ENCODE measurements at regions not wholly inside any gene's neighbourhood (a gene's known extent, or its start where the extent isn't known, plus 50 kb on each side); places are given as distances from the start of the nearest gene placed in this dataset.

DNA sequence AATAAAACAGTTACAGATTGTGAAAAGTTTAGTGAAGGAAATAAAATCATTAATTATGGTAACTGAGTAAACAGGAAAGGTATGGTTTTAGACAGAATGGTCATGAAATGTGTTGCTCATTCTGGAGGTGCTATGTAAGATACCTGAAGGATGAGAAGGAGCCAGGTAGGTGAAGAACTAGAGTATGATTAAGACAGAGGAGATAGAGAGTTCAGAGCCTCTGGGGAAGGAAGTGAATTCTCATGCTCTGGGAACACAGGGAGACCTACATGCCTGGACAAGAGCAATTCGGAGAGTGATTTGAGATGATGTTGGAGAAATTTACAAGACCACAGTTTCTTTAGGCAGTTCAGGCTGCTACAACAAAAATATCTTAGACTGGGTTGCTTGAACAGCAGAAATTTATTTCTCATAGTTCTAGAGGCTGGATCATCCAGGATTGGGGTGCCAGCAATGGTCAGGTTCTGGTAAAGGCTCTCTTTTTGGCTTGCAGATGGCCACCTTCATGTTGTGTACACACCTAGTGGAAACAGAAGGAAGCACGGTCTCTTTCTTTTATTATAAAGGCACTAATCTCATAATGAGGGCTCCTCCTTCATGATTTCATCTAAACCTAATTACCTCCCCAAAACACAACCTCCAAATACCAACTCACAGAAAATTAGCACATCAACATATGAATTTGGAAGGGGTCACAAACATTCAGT is 1416.1 kb downstream of the PCDH7 start:
- ATAC-seq (no peak), DNase-seq (no peak)
- intact Hi-C loops (cut with DNase I, micrococcal nuclease) = no loop called here
- H3K4me3 Mint-ChIP-seq = no peak overlapping the region
- H3K36me3 Mint-ChIP-seq (ENCODE audit: low read depth) = no peaks in the 10 kb centered on the region
- H3K9me3 Mint-ChIP-seq (ENCODE audit: low read depth) = peaks cover 9% of the 10 kb centered on the region
- POLR2A ChIA-PET = no interaction called here
- CTCF ChIA-PET = interaction anchor here (0.7 kb wide), 1 partner anchor 323 kb away, joined by 3 read pairs; no protein-coding TSS in a partner anchor
- H3K4me1 Mint-ChIP-seq = no peaks in the 10 kb centered on the region
- no peak overlapping the region for H3K27ac Mint-ChIP-seq
- no peaks in the 10 kb centered on the region for H3K27me3 Mint-ChIP-seq

DNA sequence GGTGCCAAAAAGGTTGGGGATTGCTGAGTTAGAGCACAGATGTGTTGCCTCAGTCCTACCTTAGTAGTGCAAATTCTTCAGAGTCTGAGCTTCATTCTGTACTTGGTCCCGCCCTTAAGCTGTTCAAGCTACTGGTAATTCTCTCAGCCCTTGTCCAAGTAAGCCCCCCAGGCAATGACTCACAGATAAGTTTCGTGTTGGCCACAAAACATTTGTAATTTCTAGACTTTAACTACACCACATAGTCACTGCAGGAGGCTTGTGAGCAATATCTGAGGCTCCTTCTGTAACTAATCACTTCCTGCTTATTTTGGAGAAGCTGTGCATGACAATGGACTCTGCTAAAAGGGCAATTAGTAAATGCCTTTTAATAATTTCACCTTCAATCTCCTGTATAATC is 1420.5 kb downstream of the PCDH7 start:
- Mint-ChIP-seq H3K4me3 (no peak overlapping the region), H3K36me3 (ENCODE audit: low read depth) (no peaks in the 10 kb centered on the region), H3K27me3 (no peaks in the 10 kb centered on the region), H3K9me3 (ENCODE audit: low read depth) (peaks cover 13% of the 10 kb centered on the region), H3K4me1 (no peaks in the 10 kb centered on the region), H3K27ac (no peak overlapping the region)
- CTCF ChIA-PET = no interaction called here
- no peak for DNase-seq
- intact Hi-C loops (cut with DNase I, micrococcal nuclease) = no loop called here
- POLR2A ChIA-PET = no interaction called here
- no peak for ATAC-seq

DNA sequence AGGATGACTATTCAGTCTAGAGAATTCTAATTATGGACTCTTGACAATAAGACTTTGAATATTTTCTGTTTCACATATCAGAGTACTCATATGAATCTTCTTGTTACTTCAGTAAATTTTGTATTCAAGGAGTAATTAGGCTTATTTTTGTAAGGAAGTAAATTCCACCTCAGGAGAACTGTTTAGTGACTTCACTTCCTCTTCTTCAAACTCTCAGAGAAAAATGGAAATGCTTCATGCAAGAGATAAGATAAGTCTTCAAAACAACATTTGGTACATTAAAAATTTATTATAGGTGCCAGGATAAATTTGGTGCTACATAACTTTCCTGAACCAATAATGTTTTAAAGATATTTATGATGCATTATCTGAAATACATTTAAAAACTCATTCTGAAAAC is 1421.9 kb downstream of the PCDH7 start:
- peaks cover 11% of the 10 kb centered on the region for H3K9me3 Mint-ChIP-seq (ENCODE audit: low read depth)
- H3K27me3 Mint-ChIP-seq = no peaks in the 10 kb centered on the region

GRCh38 chr4:32145987-32146386 is 1425.8 kb downstream of the PCDH7 start:
- Mint-ChIP-seq H3K27ac (no peak overlapping the region), H3K4me1 (no peaks in the 10 kb centered on the region), H3K4me3 (no peak overlapping the region), H3K36me3 (ENCODE audit: low read depth) (no peaks in the 10 kb centered on the region), H3K27me3 (no peaks in the 10 kb centered on the region), H3K9me3 (ENCODE audit: low read depth) (peaks cover 7% of the 10 kb centered on the region)
- DNase-seq = no peak
- POLR2A ChIA-PET = no interaction called here
- intact Hi-C loops (cut with DNase I, micrococcal nuclease) = no loop called here
- CTCF ChIA-PET = no interaction called here
- ATAC-seq = no peak

More for the DNA sequence above, 1421.9 kb downstream of the PCDH7 start:
- Mint-ChIP-seq H3K4me3 (no peak overlapping the region), H3K27ac (no peak overlapping the region), H3K36me3 (ENCODE audit: low read depth) (no peaks in the 10 kb centered on the region), H3K4me1 (no peaks in the 10 kb centered on the region)
- intact Hi-C loops (cut with DNase I, micrococcal nuclease) = no loop called here
- DNase-seq (no peak), ATAC-seq (no peak)
- CTCF ChIA-PET = no interaction called here
- POLR2A ChIA-PET = no interaction called here

GRCh38 chr4:32147446-32148085 is 1427.4 kb downstream of the PCDH7 start:
- CTCF ChIA-PET = no interaction called here

DNA sequence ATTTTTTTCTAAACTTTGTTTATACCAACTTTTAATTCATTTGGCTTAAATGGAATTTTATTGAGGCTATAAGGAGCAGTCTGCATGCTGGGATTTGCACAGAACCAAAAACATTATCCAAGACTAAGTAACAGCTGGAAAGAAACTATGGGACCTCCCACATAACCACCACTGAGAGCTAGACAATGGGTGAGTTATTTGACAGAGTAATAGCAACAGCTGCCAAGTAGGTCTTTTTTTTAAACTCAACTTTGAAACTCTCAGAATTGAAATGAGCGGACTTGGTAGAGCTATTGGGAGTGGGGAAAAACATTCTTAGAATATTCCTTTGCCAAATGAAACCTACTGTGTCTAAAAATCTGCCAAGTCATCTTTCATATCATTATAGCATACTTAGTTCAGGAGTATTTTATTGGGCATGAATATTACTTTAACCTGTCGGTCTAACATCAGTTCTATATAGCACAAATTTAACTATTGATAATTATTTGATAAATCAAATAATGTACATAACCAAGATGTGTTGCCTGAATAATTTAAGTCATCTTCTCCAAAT is 1428.0 kb downstream of the PCDH7 start:
- ATAC-seq = no peak
- Mint-ChIP-seq H3K9me3 (ENCODE audit: low read depth) (peaks cover 7% of the 10 kb centered on the region), H3K27me3 (no peaks in the 10 kb centered on the region), H3K36me3 (ENCODE audit: low read depth) (no peaks in the 10 kb centered on the region), H3K27ac (no peak overlapping the region), H3K4me3 (no peak overlapping the region), H3K4me1 (no peaks in the 10 kb centered on the region)
- ChIA-PET CTCF (no interaction called here), POLR2A (interaction anchor here (0.6 kb wide), 1 partner anchor 253 kb away, joined by 5 read pairs; no protein-coding TSS in a partner anchor)
- DNase-seq = no peak
- intact Hi-C loops (cut with DNase I, micrococcal nuclease) = no loop called here

More at GRCh38 chr4:32147446-32148085, 1427.4 kb downstream of the PCDH7 start:
- Mint-ChIP-seq H3K36me3 (ENCODE audit: low read depth) (no peaks in the 10 kb centered on the region), H3K27ac (no peak overlapping the region), H3K27me3 (no peaks in the 10 kb centered on the region), H3K4me3 (no peak overlapping the region), H3K4me1 (no peaks in the 10 kb centered on the region), H3K9me3 (ENCODE audit: low read depth) (peaks cover 7% of the 10 kb centered on the region)
- DNase-seq = no peak
- POLR2A ChIA-PET = interaction anchor here (0.6 kb wide), 1 partner anchor 252 kb away, joined by 5 read pairs; no protein-coding TSS in a partner anchor
- ATAC-seq = no peak
- intact Hi-C loops (cut with DNase I, micrococcal nuclease) = no loop called here

- ATAC-seq (no peak), DNase-seq (no peak)
- Mint-ChIP-seq H3K27ac (no peak overlapping the region), H3K9me3 (ENCODE audit: low read depth) (peaks cover 17% of the 10 kb centered on the region), H3K4me3 (no peak overlapping the region), H3K27me3 (no peaks in the 10 kb centered on the region), H3K4me1 (no peaks in the 10 kb centered on the region), H3K36me3 (ENCODE audit: low read depth) (no peaks in the 10 kb centered on the region)
- POLR2A ChIA-PET = no interaction called here
- CTCF ChIA-PET = no interaction called here
- intact Hi-C loops (cut with DNase I, micrococcal nuclease) = no loop called here
Observed at GRCh38 chr4:32158961-32159360, 1438.8 kb downstream of the PCDH7 start.

- Mint-ChIP-seq H3K36me3 (ENCODE audit: low read depth) (no peaks in the 10 kb centered on the region), H3K27ac (no peak overlapping the region)
Observed at GRCh38 chr4:32161392-32161791, 1441.2 kb downstream of the PCDH7 start.

DNA sequence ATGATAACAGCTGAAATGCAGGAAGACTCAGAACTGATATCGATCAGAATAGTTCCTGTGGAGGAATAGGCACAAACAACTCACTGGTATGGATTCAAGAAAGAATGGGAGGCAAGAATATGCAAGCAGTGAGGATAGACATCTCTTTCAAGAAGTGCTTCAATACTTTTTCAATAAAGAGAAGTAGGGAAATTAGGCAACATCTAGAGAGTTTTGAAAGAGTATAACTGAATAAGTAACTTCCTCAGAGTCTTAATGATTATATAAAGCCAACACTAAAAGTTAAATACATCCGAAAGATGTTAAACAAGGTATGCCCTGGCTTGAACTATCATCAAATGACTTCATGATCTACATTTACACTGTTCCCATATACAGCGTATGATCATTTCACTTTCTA is 1443.0 kb downstream of the PCDH7 start:
- H3K9me3 Mint-ChIP-seq (ENCODE audit: low read depth) = peaks cover 11% of the 10 kb centered on the region
- H3K27ac Mint-ChIP-seq = no peak overlapping the region
- DNase-seq (no peak), ATAC-seq (no peak)
- no peaks in the 10 kb centered on the region for H3K36me3 Mint-ChIP-seq (ENCODE audit: low read depth)
- intact Hi-C loops (cut with DNase I, micrococcal nuclease) = no loop called here
- H3K4me3 Mint-ChIP-seq = no peak overlapping the region
- H3K4me1 Mint-ChIP-seq = no peaks in the 10 kb centered on the region
- ChIA-PET CTCF (interaction anchor here (0.6 kb wide), 2 partner anchors 231 to 235 kb away, joined by 3 read pairs; no protein-coding TSS in a partner anchor), POLR2A (no interaction called here)
- H3K27me3 Mint-ChIP-seq = no peaks in the 10 kb centered on the region

More at GRCh38 chr4:32161392-32161791, 1441.2 kb downstream of the PCDH7 start:
- no peaks in the 10 kb centered on the region for H3K27me3 Mint-ChIP-seq
- intact Hi-C loops (cut with DNase I, micrococcal nuclease) = no loop called here
- POLR2A ChIA-PET = no interaction called here
- ATAC-seq = no peak
- H3K4me3 Mint-ChIP-seq = no peak overlapping the region
- no peaks in the 10 kb centered on the region for H3K4me1 Mint-ChIP-seq
- CTCF ChIA-PET = no interaction called here
- H3K9me3 Mint-ChIP-seq (ENCODE audit: low read depth) = peaks cover 14% of the 10 kb centered on the region
- no peak for DNase-seq

DNA sequence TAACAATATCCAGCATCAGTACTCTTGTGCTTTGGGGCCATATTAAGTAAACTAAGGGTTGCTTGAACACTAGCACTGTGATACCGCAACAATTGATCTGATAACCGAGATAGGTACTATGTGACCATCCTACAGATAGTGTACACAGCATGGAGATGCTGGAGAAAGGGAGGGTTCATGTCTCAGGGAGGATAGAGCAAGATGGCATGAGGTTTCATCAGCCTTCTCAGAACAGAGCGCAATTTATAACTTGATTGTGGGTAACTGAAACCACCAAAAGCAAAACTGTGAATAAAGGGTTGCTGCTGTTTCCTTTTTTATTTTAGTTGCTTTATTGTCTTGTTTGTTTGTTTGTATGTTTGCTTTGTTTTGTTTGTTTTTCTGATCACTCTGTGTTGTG is 1449.7 kb downstream of the PCDH7 start:
- ATAC-seq (no peak), DNase-seq (no peak)
- H3K4me3 Mint-ChIP-seq = no peak overlapping the region
- CTCF ChIA-PET = no interaction called here
- no peaks in the 10 kb centered on the region for H3K36me3 Mint-ChIP-seq (ENCODE audit: low read depth)
- H3K27ac Mint-ChIP-seq = no peak overlapping the region
- H3K4me1 Mint-ChIP-seq = no peaks in the 10 kb centered on the region
- no peaks in the 10 kb centered on the region for H3K27me3 Mint-ChIP-seq
- POLR2A ChIA-PET = no interaction called here
- intact Hi-C loops (cut with DNase I, micrococcal nuclease) = no loop called here
- H3K9me3 Mint-ChIP-seq (ENCODE audit: low read depth) = peaks cover 13% of the 10 kb centered on the region

DNA sequence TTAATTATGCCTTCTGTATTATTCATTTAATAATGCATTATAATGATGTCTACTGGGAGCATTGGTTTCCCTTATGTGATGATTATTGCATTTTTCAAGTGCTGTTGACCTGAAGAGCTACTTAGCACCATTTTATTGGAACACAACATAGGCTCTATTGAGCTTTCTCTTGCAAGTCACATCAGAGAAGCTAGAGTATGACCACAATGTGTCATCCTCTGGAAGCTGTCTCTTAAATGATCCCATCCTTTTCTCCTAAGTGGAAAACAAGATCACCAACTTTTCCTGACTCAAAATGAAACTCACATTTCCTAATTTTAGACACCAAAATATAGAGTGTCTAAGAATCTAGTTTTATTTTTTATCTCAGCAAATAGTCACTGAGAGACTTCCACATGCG is 1451.9 kb downstream of the PCDH7 start:
- Mint-ChIP-seq H3K4me3 (no peak overlapping the region), H3K9me3 (ENCODE audit: low read depth) (peaks cover 15% of the 10 kb centered on the region), H3K27ac (no peak overlapping the region), H3K27me3 (no peaks in the 10 kb centered on the region), H3K36me3 (ENCODE audit: low read depth) (no peaks in the 10 kb centered on the region), H3K4me1 (no peaks in the 10 kb centered on the region)
- intact Hi-C loops (cut with DNase I, micrococcal nuclease) = no loop called here
- CTCF ChIA-PET = no interaction called here
- DNase-seq = no peak
- POLR2A ChIA-PET = no interaction called here
- ATAC-seq = no peak

DNA sequence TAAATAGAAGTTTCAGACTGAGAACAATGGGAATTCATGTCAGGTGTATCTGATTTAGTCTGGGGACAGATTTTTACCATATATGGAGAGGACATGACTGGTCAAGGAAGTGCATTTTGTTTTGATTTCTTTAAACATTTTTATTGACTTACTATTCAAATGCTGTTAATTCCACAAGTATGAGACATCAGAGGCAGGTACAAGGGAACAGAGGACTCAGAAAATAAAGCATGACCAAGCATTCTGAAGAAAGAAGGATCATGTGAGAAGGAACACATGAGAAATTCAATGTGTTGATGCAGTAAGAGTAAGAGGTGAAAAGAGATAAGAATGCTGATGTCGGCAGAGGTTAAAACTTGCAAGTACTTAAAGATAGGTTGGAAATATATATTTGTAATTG is 1452.6 kb downstream of the PCDH7 start:
- Mint-ChIP-seq H3K9me3 (ENCODE audit: low read depth) (peaks cover 16% of the 10 kb centered on the region), H3K4me1 (no peaks in the 10 kb centered on the region), H3K27ac (no peak overlapping the region), H3K27me3 (no peaks in the 10 kb centered on the region), H3K4me3 (no peak overlapping the region), H3K36me3 (ENCODE audit: low read depth) (no peaks in the 10 kb centered on the region)
- CTCF ChIA-PET = no interaction called here
- intact Hi-C loops (cut with DNase I, micrococcal nuclease) = no loop called here
- ATAC-seq (no peak), DNase-seq (no peak)
- POLR2A ChIA-PET = no interaction called here
